GM18909 (cell line): ENCODE measurements at regions not wholly inside any gene's neighbourhood (a gene's known extent, or its start where the extent isn't known, plus 50 kb on each side); places are given as distances from the start of the nearest gene placed in this dataset.
"Not testable (repeated sequence)": the region's sequence is repeated elsewhere in the genome, so short reads cannot be mapped to it uniquely, and the experiment has no call there.

Source experiments
- ATAC-seq: cut with Tn5 transposase; IDR thresholded peaks from one replicate; pipeline ENCODE4 v1.9.1; 2021; ENCODE audit warnings: mild to moderate bottlenecking; ENCODE audit not compliant: unreplicated experiment, poor library complexity

DNA sequence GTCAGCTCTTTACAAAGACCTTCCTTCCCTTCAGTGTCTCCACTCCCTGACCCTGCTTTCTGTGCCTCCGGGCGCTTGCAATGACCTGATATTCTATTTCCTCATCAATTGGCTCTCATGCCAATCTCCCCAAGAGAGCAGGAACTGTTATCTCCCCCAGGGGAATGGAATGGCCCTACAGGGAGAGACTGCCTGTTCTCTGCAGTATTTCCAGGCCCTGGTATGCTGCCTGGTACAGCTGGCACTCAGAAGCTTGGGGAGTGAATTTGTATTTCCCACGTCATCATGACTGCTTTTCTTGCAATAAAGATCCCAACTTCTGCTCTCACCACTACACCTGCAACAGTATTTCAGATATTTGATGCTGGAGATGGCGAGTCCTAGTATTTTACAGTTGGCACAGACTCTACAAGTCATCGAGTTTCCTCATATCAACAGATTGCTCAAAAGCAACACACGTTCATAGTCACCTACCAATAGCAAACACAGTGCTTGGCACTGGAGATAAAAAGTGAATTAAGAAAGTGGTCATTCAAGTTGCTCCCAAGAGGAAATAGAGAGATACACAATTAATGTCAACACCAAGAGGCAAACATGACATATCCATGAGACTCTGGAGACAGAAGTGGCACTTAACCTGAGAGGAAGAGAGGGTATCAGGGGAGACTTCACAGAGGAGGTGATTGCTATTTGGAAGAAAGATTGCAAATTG is 90.5 kb upstream of the EGFL6 start:
- no peak for ATAC-seq

DNA sequence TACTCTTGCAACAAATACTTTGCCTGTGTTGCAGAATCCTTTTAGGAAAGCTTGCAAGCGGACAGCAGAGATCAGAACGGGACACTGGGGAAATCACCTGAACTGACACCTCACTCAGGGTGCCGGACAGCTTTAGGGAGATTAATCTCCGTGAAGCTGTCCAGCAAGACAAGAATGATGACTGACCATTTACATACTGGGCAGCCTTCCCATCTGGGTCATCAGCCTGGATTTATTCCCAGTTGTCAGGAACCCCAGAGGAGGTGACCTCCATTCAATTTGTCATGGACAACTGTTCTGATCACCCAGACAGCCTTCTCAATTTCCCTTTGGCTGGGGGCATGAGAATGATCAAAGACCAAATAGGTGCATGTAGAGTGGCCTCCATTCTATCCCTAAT is 93.0 kb upstream of the EGFL6 start:
- ATAC-seq, result no peak

DNA sequence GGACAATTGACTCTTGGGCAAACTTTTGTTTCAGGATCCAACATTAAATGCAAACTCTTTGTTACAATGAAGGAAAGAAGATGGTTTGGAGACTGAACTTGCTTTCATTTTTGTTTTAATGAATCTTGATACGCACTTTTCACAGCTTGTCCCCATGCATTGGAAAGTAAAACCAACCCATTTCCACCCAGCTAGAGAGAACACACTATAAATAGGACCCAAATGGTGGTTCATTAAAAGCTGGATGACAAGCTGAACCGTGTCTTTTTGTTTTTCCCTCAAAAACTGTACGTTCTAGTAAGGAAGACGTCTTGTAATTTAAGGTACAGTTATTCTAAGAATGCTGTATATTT is 95.3 kb upstream of the EGFL6 start:
- ATAC-seq, result peak; percentile 48

DNA sequence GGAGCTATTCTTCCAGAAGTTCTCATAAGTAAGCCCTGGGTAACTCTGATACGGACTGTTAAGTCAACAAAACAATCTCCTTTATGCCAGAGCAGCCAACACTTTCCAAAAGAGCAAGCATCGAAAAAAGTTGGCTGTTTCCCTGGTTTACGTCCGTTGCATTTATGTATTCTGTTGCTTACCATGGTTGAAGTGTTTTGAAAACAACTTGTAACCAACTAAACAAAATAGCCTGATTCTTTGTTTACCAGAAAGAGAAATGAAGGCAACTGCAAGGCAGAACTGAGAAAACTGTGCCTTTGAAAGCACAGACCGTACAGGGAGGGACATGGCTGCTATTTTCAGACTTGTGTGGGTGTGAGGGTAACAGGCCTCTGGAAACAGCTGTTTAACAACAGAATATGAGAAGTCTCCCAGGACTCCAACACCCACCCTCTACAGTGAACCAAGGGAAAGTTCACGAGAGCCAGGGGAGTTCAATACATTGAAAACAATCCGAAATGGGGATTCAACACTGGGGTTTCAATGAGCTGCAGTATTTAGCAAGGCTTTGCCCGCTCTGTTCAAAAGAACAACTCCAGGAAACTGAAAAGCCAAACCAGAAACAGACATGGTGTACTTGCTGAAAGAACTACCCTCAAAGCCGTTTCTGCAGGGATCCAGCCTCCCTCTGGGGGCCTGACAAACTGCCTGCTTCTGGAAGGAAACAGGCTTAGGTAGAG is 95.8 kb upstream of the EGFL6 start:
- ATAC-seq, result peak; percentile 77

DNA sequence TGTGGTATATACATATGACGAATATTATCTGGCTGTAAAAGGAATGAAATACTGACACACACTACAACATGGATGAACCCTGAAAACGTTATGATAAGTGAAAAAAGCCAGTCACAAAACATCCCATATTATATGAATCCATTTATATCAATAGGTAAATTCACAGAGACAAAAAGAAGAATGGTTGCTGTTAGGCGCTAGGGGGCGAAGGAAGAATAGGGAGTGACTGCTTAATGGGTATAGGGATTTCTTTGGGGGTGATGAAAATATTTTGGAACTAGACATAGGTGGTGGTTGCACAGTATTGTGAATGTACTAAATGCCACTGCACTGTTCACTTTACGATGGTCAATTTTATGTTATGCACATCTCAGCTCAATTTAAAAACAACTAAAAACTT is 96.4 kb upstream of the EGFL6 start:
- ATAC-seq, result peak; percentile 15

DNA sequence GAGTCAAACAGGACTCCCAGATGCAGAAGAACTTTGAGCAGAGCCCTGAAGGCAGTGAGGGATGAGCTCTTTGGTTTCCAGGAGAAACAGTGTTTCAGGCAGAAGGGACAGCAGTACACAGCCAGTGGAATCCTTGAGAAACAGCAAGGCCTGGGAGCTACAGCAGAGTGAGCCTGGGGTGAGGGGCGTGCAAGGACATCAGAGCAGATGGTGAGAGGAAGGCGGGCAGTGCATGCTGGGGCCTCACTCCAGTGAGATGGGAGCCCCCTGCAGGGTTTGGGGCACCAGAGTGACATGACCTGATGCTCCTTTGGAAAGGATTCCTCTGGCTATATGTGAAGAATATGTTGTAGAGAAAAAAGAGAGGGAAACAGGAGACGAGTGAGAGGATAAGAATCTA is 98.1 kb upstream of the EGFL6 start:
- no peak for ATAC-seq

DNA sequence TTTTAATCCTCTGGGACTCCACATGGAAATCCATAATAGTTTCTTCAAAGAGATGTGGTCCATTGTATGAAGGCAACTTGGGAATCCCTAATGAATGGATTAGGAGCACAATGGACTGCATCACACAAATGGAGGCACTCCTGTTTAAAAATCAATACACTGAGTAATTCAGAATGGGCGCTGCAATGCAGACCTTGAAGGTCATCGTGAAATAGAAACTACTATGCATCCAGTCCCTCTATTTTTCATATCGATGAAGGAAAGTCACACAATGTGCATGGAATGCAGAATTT is 98.8 kb upstream of the EGFL6 start:
- ATAC-seq, result no peak

DNA sequence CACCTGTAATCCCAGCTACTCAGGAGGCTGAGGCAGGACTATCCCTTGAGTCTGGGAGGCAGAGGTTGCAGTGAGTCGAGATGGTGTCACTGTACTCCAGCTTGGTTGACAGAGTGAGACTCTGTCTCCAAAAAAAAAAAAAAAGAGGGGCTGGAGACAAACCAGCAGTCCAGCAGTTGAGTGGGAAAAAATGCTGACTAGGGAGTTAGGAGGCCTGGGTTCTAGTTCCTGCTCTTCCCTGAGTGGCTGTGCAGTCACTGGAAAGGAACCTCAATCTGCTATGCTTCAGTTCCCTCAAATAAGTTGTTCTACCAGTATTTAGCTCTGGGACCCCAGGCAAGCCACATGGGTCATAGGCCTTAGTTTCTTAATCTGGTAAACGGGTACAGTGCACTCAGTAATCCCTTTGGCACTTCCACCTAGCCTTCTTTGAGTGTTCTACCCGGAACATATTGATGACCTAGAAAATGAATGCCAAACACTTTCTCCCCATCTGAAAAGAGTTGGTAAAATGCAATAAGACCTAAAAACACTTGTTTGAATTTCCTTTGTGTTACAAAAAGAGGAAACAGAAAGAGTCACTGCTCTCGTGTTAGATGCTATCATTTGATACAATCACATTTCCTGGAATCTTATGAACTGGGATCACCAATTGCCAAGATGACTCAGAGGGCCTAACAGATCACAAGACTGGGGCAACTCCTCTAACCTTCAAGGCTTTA is 99.3 kb upstream of the EGFL6 start:
- no peak for ATAC-seq

DNA sequence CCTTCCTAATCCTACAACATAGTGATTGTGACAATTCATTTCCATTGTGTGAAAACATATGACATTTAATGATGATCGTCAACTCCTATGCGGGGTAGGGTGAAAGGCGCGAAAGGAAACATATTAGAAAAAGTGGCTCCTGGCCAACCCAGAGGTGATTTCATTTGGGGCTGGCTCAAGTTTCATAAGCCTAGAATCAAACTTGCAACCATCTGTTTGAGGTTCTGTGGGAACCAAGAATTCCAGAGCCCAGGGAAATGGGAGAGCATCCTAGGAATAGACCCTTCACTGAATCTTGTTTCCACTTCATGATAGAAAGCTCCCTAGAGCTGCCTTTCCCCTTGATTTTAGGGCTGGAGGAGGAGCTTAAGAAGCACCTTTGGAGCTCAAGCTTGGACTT is 101.3 kb upstream of the EGFL6 start:
- no peak for ATAC-seq

DNA sequence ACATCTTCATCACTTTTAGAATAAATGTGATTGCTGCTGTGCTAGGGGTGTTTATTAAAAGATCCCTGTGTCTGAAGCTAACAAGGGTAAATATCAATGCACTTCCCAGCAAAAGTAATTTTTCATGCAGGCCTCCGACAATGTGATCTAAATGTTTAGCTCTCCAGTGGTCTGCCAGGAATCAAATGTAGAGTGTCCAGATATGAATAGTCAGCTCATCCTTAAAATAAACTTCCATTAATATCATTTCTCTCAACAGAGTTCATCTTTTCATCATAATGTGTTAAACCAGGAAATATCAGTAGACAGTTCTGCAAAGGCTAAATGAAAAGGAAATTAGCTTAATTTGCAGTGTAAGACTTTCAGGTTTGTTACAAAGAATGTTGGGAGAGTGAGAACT is 102.2 kb upstream of the EGFL6 start:
- ATAC-seq, result no peak

DNA sequence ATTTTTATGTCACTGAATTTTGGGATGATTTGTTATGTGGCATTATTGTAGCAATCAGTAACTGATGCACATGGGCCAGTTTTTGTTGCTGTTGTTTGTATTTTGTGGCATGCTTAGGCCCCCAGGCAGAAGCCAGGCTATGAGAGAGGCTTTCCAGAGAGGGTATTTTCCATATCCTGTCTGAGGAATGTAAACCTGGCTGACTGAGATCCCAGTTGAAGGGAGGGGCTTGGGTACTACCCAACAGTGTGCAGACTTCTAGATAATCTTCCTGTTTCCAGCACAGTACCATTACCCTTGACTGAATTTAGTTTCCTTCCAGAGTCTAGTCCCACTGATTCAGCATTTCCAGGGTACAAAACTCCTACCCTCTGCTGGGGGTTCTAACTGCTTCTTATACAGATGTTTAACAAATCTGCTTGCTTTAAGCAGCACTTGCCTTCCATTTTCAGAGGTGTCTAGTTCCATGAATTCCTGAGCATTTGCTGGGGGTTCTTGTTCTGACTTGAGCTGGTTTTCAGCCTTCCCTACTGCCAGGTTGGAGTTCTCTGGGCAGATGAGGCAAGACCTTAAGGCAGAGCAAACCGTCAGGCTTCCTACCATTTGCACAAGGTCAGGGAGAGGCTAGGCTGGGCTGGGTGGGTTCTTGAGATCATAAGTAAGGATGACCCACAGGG is 104.7 kb upstream of the EGFL6 start:
- ATAC-seq, result no peak

DNA sequence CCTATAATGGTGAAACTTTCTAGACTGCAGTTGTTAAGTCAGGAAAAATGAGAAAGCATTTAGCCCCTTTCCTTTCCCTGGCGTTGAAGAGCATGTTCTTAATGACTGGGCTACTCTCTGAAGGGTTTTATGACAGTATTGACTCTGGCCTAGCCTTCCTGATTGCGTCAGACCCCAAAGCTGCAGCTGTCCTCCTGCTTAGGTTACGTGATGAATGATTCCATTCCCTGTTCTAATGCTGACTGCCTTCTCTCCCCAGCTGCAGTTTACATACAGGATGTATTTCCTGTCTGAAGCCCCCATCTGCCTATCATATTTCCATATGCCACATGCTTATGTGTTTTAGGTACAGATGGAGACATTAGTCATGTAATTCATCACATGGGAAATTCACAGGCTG is 105.8 kb upstream of the EGFL6 start:
- no peak for ATAC-seq

DNA sequence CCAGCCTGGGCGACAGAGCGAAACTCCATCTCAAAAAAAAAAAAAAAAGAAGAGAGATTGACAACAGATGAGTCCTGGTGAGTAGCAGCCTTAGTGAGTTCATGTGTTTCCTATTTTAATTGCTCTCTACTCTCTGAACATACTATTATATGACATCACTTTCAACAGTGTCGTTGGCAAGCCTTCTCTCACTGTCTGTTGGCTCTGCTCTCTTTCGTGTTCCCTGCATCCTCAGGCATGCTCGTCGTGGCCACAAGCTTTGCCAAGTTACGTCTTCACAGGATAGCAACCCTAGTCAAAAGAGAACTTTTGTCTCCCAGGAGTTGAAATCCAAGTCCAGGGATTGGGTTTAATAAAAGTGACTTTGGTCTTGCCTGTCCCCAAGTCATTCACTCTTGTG is 117.1 kb upstream of the EGFL6 start:
- ATAC-seq, result no peak

DNA sequence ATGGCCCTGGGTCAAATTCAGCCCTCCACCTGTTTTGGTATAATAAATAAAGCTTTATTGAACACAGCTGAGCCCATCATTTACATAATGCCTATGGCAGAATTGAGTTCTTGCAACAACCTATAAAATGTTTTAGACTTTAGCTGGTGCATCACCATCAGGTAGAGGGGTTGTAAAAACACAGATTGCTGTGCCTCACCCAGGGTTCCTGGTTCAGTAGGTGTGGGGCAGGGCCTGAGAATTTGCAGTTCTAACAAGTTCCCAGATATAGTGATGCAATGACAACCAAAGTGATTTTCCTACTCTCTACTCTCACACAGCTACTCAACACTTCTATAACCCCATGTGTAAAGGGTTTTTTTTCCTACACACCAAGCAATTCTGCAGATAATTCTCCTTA is 120.0 kb upstream of the EGFL6 start:
- ATAC-seq, result no peak

DNA sequence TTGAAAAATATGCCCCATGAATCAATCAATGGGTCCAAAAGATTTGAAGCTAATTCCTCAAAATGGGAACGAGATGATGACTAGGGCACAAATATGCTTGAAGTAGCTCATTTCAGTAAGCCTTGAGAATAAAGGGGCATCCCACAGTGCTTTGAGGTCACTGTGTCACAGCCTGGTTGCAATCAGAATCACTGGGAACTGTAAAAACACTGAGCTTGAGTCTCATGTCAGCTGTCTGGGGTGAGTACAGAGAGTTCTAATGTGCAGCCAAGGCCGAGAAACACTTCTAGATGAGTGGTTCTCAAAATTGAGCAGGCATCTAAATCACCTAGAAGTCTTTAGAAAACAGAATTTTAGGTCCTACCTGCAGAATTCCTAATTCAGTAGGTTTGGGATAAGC is 120.5 kb upstream of the EGFL6 start:
- no peak for ATAC-seq

DNA sequence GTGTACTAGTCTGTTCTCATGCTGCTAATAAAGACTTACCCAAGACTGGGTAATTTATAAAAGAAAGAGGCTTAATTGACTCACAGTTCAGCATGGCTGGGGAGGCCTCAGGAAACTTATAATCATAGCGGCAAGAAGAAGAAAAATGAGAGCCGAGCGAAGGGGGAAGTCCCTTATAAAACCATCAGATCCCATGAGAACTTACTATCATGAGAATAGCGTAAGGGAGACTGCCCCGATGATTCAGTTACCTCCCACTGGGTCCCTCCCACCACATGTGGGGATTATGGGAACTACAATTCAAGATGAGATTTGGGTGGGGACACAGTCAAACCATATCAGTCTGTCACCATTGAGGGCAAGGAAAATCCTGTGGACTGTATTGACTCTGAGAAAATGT is 121.8 kb upstream of the ATXN3L start:
- not testable (repeated sequence) for ATAC-seq

DNA sequence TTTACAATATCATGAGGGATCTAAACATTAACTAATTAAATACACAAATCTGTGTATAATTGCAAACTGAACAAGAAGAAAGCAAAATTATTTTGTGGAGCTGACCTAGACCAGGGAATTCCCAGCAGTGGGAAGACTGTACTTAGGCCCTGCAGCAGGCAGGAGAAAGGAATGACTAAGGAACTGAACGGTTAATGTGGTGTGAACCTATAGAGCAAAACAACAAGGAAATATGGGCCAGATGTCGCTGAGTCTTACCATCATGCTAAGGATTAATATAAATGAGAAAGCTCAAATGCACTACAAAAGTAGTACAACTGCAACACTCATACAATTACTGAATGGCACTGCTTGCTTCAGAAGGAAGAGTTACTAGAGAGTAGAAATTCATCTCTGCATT is 120.3 kb upstream of the ATXN3L start:
- no peak for ATAC-seq

DNA sequence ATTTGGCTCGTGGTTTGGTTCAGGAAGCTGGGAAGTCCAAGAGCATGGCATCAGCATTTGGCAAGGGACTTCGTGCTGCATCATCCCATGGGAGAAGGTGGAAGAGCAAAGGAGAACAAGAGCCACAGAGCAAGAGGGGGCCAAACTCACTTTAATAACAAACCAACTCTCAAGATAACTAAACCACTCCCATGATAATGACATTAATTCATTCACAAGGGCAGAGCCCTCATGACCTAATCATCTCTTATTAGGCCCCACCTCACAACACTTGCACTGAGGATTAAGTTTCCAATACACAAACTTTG is 113.4 kb upstream of the ATXN3L start:
- ATAC-seq, result no peak

DNA sequence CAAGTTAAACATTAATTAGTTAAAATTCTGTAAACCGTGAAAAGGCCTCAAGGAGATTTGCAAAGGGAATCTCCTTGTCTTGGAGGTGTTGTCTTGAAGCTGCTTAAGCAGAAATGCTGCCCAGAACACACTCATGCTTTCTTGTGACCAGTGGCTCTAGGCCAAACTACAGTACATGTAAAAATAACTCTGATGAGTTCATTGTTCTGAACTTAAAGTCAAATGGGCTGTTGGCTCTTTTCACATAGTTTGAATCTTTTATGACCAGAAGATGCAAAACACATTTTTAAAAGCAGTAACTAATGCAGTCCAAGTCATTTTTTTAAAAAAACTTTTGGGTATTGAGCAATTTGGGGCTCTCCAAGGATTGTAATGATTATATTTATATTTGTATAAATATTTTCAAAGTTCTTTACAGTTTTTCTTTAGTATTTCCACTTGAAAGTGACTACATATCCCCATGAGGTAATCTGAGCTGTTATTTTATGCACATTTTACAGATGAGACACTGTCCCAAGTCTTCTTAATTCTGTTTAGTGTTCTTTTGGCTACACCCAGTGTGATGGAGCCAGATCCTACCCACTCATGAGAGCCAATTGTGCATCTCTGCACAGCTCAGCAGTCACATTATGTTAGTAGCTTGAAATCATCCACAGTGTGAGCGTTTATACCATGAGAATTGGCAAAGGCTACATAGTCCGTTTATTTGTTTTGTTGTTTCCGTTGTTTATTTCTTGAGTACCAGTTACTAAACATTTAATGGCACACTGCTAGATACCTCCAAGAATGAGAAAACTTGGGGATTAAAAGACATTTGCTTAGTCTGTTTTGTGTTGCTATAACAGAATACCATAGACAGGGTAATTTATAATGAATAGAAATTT is 112.8 kb upstream of the ATXN3L start:
- no peak for ATAC-seq

DNA sequence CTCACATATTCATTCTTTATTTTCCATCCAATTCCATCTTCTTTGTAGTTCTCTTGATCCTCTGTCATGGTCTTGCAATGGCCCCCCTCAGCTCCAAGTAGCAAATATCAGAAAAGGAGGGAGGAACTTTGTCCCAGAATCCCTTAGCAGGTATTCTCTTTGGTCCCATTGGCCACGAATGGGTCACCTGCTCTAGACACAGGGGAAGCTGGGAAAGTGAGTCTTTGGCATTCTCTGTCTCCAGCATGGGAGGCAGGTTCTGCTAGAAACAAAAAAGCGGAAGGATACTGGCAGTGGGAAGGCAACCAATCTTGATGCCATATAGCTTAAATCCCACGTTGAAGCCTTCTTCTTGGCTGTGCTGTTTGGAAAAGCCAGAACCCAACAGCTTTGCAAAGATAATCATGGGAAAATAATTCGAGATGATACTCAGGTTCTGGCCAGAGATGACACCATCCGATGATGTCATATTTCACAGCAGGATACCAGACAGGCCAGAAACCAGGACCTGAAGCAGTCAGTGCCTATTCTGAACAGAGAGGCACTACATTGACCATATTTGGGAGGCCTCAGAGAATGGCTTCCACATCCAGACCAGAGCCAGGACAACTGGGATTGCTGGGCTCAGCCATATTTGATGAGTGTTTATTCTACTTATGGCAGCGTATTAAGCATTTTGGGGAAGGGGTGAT is 110.4 kb upstream of the ATXN3L start:
- no peak for ATAC-seq
